D721Med (cell line): ENCODE measurements at regions not wholly inside any gene's neighbourhood (a gene's known extent, or its start where the extent isn't known, plus 50 kb on each side); places are given as distances from the start of the nearest gene placed in this dataset.
"Not testable (repeated sequence)": the region's sequence is repeated elsewhere in the genome, so short reads cannot be mapped to it uniquely, and the experiment has no call there.

Experiments
- DNase-seq: peaks from one replicate; pipeline ENCODE4 v3.0.0; 2011; ENCODE audit warnings: low spot score; ENCODE audit not compliant: insufficient read length
- FAIRE-seq: peaks from 2 replicates; lab custom pipeline; 2011; peaks lifted over from hg19 to GRCh38; lab: Jason Lieb, UNC
- TF ChIP-seq, protein P1 (sequence below): IDR thresholded peaks from 2 replicates; pipeline ENCODE4 v1.5.1; 2012; ENCODE audit warnings: mild to moderate bottlenecking, control low read depth; ENCODE audit not compliant: insufficient read depth; ENCODE audit errors: missing control alignments

DNA sequence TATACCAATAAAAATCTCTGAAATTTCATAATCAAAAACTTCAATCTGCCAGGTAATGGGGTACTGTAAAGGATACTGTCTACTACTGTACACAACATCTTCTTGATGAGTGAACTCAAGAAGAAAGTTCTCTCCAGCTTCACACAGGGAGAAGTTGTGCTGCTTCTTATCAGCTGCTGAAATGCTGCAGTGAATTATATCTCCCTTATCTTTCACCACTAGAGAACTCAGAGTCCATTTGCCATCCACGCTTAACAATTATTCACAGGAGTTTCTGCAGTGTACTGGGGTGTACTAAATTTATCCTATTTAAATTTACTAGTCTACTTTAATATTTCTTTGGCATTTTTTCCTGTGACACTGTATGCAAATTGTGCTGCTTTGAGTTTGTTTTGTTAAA is 384.8 kb downstream of the TFAP2B start:
- TF ChIP-seq, protein P1, sequence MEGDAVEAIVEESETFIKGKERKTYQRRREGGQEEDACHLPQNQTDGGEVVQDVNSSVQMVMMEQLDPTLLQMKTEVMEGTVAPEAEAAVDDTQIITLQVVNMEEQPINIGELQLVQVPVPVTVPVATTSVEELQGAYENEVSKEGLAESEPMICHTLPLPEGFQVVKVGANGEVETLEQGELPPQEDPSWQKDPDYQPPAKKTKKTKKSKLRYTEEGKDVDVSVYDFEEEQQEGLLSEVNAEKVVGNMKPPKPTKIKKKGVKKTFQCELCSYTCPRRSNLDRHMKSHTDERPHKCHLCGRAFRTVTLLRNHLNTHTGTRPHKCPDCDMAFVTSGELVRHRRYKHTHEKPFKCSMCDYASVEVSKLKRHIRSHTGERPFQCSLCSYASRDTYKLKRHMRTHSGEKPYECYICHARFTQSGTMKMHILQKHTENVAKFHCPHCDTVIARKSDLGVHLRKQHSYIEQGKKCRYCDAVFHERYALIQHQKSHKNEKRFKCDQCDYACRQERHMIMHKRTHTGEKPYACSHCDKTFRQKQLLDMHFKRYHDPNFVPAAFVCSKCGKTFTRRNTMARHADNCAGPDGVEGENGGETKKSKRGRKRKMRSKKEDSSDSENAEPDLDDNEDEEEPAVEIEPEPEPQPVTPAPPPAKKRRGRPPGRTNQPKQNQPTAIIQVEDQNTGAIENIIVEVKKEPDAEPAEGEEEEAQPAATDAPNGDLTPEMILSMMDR: no peak
- FAIRE-seq (no peak), DNase-seq (no peak)

DNA sequence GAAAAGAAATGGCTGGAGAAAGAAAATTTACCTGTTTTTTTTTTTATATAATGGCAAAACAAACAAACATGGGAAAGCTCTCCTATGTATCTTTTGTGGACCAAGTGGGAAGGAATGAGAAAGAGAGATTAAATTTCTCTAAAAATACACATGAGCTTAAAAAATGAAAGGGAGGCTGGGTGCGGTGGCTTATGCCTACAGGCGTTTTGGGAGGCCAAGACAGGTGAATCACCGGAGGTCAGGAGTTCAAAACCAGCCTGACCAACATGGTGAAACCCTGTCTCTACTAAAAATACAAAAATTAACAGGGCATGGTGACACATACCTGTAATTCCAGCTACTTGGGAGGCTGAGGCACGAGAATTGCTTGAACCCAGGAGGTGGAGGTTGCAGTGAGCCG is 388.0 kb downstream of the TFAP2B start:
- DNase-seq, FAIRE-seq: not testable (repeated sequence)

DNA sequence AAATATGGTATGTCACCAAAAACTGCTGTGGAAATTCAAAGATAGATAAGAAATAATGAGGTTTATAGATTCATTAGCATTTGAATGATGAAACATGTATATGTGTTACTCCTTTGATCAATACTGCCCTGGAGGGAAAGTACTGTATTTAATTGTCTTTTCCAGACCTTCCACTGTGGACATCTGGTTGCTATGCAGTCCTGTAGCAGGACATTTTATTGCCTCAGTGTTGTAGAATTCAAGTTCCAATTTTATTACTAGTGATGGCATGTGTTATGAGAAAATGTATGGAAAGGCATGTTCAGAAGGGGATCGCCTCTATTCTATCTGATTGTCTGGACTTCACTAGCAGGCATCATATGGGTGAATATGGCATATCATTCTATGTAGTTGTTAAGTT is 391.0 kb downstream of the TFAP2B start:
- FAIRE-seq (no peak), DNase-seq (no peak)
- TF ChIP-seq, protein P1: no peak

DNA sequence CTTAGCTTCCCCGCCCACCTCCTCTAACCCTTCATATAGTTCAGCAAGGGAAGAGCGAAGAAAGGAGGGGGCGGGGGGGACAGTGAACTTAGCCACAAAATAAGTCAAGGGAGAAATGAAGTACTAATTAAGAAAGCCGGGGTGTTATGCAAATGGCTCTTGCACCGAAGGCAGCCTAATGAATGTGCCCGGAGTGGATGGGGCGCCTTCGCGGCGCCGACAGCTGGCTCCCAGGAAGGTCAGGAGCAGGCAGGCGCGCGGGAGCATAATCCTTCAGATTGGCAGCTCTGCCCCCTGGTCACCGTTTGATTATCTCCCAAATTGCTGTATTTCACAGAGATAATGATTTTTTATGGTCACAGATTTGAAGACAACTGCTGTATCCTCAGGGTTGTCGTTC is 395.1 kb downstream of the TFAP2B start:
- DNase-seq: no peak
- TF ChIP-seq, protein P1: no peak
- FAIRE-seq: no peak

DNA sequence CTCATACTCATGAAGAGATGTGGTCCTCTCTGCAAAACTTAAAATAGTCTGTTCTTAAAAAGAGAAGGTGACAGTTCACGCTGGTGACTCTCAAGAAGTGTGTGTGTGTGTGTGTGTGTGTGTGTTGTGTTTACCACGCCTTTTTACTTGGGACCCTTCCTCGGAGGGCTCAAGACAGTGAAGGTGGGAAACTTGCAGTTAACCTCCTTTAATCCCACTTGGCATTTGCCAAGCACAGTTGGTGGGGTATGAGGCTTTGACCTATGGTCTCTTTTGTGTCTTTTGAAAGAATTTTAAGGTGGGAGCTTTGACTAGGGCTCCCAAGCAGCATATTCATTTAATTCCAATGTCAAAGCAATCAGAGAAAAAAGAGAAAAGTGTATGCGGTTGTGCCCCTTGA is 395.8 kb downstream of the TFAP2B start:
- DNase-seq: no peak
- FAIRE-seq: no peak
- TF ChIP-seq, protein P1: no peak

DNA sequence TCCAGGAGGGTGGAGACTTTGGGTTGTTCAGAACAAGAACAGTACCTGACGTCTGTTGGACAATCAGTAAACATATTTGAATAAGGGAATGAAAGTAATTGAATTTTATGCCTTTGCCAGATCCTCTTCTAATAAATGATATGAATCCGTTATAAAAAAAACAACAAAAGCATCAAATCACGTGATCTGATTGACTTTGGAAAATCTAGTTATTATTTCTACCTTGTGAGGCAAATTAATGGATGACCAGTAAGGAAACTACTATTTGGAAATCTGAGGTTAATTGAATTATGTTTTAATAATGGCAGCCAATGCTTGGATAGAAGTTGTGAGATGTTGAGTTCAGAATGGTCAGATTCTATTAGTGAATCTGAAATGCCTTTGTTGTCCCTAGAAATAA is 399.5 kb downstream of the TFAP2B start:
- DNase-seq: no peak
- FAIRE-seq: no peak
- TF ChIP-seq, protein P1: no peak

DNA sequence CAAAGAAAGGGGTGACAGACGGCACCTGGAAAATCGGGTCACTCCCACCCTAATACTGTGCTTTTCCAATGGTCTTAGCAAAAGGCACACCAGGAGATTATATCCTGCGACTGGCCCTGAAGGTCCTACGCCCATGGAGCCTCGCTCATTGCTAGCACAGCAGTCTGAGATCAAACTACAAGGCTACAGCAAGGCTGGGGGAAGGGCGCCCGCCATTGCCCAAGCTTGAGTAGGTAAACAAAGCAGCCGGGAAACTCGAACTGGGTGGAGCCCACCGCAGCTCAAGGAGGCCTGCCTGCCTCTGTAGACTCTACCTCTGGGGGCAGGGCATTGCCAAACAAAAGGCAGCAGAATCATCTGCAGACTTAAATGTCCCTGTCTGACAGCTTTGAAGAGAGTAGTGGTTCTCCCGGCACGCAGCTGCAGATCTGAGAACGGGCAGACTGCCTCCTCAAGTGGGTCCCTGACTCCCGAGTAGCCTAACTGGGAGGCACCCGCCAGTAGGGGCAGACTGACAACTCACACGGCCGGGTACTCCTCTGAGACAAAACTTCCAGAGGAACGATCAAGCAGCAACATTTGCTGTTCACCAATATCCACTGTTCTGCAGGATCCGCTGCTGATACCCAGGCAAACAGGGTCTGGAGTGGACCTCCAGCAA is 406.0 kb downstream of the TFAP2B start:
- not testable (repeated sequence) for FAIRE-seq, DNase-seq

DNA sequence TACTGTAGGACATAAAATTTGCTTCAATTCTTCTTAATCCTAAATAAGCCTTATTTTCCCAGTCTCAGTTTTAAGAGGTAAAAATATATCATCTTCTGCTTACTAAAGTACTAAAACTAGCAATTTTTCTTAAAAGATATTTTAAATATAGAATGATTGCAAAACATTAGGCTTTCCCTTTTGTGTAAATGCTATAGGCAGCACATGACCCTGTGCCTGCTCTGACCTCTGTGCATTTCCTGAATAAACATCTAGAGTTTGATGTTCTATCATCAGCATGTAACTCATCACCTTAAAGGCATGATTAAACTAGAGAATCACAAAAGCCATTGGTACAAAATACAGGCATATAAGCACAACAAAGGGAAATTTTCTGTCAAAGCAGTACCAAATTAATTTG is 422.7 kb downstream of the TFAP2B start:
- TF ChIP-seq, protein P1: no peak
- no peak for DNase-seq

More for the DNA sequence above, 422.7 kb downstream of the TFAP2B start:
- no peak for FAIRE-seq
